ENCODE measurements at regions not wholly inside any gene's neighbourhood (a gene's known extent, or its start where the extent isn't known, plus 50 kb on each side); places are given as distances from the start of the nearest gene placed in this dataset.

- TF ChIP-seq, protein P1, sequence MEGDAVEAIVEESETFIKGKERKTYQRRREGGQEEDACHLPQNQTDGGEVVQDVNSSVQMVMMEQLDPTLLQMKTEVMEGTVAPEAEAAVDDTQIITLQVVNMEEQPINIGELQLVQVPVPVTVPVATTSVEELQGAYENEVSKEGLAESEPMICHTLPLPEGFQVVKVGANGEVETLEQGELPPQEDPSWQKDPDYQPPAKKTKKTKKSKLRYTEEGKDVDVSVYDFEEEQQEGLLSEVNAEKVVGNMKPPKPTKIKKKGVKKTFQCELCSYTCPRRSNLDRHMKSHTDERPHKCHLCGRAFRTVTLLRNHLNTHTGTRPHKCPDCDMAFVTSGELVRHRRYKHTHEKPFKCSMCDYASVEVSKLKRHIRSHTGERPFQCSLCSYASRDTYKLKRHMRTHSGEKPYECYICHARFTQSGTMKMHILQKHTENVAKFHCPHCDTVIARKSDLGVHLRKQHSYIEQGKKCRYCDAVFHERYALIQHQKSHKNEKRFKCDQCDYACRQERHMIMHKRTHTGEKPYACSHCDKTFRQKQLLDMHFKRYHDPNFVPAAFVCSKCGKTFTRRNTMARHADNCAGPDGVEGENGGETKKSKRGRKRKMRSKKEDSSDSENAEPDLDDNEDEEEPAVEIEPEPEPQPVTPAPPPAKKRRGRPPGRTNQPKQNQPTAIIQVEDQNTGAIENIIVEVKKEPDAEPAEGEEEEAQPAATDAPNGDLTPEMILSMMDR (IDR thresholded peaks at IDR 0.05), result no peak
- no peak for TF ChIP-seq ZFX (IDR thresholded peaks at IDR 0.05; ENCODE audit: borderline replicate concordance)
These were observed 81.4 kb upstream of the PCDH8 start for GRCh38 chr13:52929846-52930245.

All from 22Rv1 (cell line).